ENCODE measurements at regions not wholly inside any gene's neighbourhood (a gene's known extent, or its start where the extent isn't known, plus 50 kb on each side); places are given as distances from the start of the nearest gene placed in this dataset.

DNA sequence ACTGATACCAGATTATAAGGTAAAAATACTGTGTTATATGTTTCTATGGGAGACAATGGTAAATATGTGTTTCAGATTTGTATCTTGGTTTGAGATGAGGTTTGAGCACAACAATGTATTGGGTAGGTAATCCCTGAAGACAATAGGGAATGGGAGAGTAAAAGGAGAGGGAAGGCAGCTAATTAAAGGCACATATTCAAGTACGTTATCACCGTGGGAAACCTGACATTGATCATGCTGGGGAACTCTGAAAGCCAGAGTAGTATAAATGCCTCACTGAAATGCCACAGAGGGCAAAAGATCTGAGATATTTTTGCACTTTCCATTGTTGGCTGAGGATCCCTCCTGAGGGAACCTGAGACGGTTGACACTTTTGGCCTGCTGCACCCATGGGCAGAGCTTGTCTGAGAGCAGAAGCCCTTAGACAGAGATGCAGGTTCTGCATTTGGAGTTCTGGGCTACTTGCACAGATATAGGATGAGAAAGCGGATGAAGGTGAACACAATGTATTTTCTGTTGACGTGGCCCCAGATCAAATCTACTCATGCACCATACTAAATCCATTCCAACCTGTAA, 506.7 kb downstream of the PCDH18 start:
- TF ChIP-seq BACH2 (CRISPR knock-in tag; IDR thresholded peaks at IDR 0.05; ENCODE audit: borderline replicate concordance) (no peak), CSDC2 (CRISPR knock-in tag; IDR thresholded peaks at IDR 0.05) (no peak), RARB (CRISPR knock-in tag; IDR thresholded peaks at IDR 0.05) (no peak)
- ATAC-seq, result no peak

- TF ChIP-seq, protein P1, sequence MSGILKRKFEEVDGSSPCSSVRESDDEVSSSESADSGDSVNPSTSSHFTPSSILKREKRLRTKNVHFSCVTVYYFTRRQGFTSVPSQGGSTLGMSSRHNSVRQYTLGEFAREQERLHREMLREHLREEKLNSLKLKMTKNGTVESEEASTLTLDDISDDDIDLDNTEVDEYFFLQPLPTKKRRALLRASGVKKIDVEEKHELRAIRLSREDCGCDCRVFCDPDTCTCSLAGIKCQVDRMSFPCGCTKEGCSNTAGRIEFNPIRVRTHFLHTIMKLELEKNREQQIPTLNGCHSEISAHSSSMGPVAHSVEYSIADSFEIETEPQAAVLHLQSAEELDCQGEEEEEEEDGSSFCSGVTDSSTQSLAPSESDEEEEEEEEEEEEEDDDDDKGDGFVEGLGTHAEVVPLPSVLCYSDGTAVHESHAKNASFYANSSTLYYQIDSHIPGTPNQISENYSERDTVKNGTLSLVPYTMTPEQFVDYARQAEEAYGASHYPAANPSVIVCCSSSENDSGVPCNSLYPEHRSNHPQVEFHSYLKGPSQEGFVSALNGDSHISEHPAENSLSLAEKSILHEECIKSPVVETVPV (CRISPR knock-in tag; IDR thresholded peaks at IDR 0.05), result peak; percentile 44; the same call in 1 of the 2 replicates
- TF ChIP-seq PPARA (CRISPR knock-in tag; IDR thresholded peaks at IDR 0.05; ENCODE audit: borderline replicate concordance), result no peak
- no peak for TF ChIP-seq ARNTL (CRISPR knock-in tag; IDR thresholded peaks at IDR 0.05; ENCODE audit: borderline replicate concordance, low read depth)
- TF ChIP-seq, protein P2, sequence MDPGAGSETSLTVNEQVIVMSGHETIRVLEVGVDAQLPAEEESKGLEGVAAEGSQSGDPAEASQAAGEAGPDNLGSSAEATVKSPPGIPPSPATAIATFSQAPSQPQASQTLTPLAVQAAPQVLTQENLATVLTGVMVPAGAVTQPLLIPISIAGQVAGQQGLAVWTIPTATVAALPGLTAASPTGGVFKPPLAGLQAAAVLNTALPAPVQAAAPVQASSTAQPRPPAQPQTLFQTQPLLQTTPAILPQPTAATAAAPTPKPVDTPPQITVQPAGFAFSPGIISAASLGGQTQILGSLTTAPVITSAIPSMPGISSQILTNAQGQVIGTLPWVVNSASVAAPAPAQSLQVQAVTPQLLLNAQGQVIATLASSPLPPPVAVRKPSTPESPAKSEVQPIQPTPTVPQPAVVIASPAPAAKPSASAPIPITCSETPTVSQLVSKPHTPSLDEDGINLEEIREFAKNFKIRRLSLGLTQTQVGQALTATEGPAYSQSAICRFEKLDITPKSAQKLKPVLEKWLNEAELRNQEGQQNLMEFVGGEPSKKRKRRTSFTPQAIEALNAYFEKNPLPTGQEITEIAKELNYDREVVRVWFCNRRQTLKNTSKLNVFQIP (CRISPR knock-in tag; IDR thresholded peaks at IDR 0.05; ENCODE audit: borderline replicate concordance, low read depth), result no peak
- no peak for TF ChIP-seq TSHZ2 (CRISPR knock-in tag; IDR thresholded peaks at IDR 0.05)
- no peak for TF ChIP-seq ZFP3 (CRISPR knock-in tag; IDR thresholded peaks at IDR 0.05)
- TF ChIP-seq BACH2 (CRISPR knock-in tag; IDR thresholded peaks at IDR 0.05; ENCODE audit: borderline replicate concordance), result no peak
- no peak for TF ChIP-seq SNAI2 (CRISPR knock-in tag; IDR thresholded peaks at IDR 0.05)
- TF ChIP-seq ESRRG (CRISPR knock-in tag; IDR thresholded peaks at IDR 0.05), result no peak
- no peak for TF ChIP-seq ZFP30 (CRISPR knock-in tag; IDR thresholded peaks at IDR 0.05)
- no peak for TF ChIP-seq CSDC2 (CRISPR knock-in tag; IDR thresholded peaks at IDR 0.05)
- no peak for TF ChIP-seq TOX (CRISPR knock-in tag; IDR thresholded peaks at IDR 0.05; ENCODE audit: borderline replicate concordance)
- TF ChIP-seq ZNF70 (CRISPR knock-in tag; IDR thresholded peaks at IDR 0.05), result no peak
- no peak for TF ChIP-seq OSR1 (CRISPR knock-in tag; IDR thresholded peaks at IDR 0.05)
- TF ChIP-seq ZNF565 (CRISPR knock-in tag; conservative IDR thresholded peaks at IDR 0.05; ENCODE audit: low read depth), result no peak
- TF ChIP-seq CREB5 (CRISPR knock-in tag; IDR thresholded peaks at IDR 0.05; ENCODE audit: low read depth), result 0 out of 2 replicates have a peak, but pooled peaks have one; percentile 65
- peak; percentile 88 for TF ChIP-seq ISL1 (CRISPR knock-in tag; IDR thresholded peaks at IDR 0.05)
- TF ChIP-seq, protein P3, sequence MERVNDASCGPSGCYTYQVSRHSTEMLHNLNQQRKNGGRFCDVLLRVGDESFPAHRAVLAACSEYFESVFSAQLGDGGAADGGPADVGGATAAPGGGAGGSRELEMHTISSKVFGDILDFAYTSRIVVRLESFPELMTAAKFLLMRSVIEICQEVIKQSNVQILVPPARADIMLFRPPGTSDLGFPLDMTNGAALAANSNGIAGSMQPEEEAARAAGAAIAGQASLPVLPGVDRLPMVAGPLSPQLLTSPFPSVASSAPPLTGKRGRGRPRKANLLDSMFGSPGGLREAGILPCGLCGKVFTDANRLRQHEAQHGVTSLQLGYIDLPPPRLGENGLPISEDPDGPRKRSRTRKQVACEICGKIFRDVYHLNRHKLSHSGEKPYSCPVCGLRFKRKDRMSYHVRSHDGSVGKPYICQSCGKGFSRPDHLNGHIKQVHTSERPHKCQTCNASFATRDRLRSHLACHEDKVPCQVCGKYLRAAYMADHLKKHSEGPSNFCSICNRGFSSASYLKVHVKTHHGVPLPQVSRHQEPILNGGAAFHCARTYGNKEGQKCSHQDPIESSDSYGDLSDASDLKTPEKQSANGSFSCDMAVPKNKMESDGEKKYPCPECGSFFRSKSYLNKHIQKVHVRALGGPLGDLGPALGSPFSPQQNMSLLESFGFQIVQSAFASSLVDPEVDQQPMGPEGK (CRISPR knock-in tag; IDR thresholded peaks at IDR 0.05; ENCODE audit: borderline replicate concordance), result peak; percentile 69
- peak; percentile 56; the same call in 1 of the 2 replicates for TF ChIP-seq ZC3H10 (CRISPR knock-in tag; IDR thresholded peaks at IDR 0.05)
- no peak for TF ChIP-seq ZNF8 (CRISPR knock-in tag; IDR thresholded peaks at IDR 0.05)
- no peak for TF ChIP-seq GLIS3 (CRISPR knock-in tag; IDR thresholded peaks at IDR 0.05)
- no peak for TF ChIP-seq TCF4 (CRISPR knock-in tag; IDR thresholded peaks at IDR 0.05; ENCODE audit: borderline replicate concordance)
- TF ChIP-seq RARB (CRISPR knock-in tag; IDR thresholded peaks at IDR 0.05), result no peak
- no peak for ATAC-seq
Observed at GRCh38 chr4:137015426-137016409, 516.6 kb downstream of the PCDH18 start.

Data from SK-N-SH treated with all-trans-retinoic acid at 6 μM for 48 hours (cell line).